OCI-LY3 (cell line): ENCODE measurements at regions not wholly inside any gene's neighbourhood (a gene's known extent, or its start where the extent isn't known, plus 50 kb on each side); places are given as distances from the start of the nearest gene placed in this dataset.

Source experiments
- H2AFZ ChIP-seq: fragments of 200-600, 300-600 bp; shearing (Covaris generic); 2 replicates; pipeline ENCODE4 v1.6.0; 2014; ENCODE audit warnings: antibody characterized with exemption, low read depth, low read length
- H3K27ac ChIP-seq: fragments of 200-600, 300-600 bp; sonication (generic); 2 replicates; pipeline ENCODE4 v1.5.1; 2014; ENCODE audit warnings: mild to moderate bottlenecking, low read length, moderate library complexity, mixed read lengths
- H3K27me3 ChIP-seq: fragments of 200-600, 300-600 bp; sonication (generic); 2 replicates; pipeline ENCODE4 v1.6.1; 2014; ENCODE audit warnings: low read depth, low read length, mixed read lengths
- H3K36me3 ChIP-seq: fragments of 200-600, 300-600 bp; sonication (generic); replicated peaks from 2 replicates; pipeline ENCODE3; 2014; ENCODE audit warnings: low read depth, low read length, mixed read lengths
- H3K4me1 ChIP-seq: fragments of 300-600, 200-600 bp; sonication (generic); 2 replicates; pipeline ENCODE4 v1.6.1; 2014; ENCODE audit warnings: low read length, mixed read lengths
- H3K4me2 ChIP-seq: fragments of 200-600, 300-600 bp; sonication (generic); 2 replicates; pipeline ENCODE4 v1.6.1; 2014; ENCODE audit warnings: low read length, mixed read lengths
- H3K4me3 ChIP-seq: fragments of 300-600, 200-600 bp; sonication (generic); 2 replicates; pipeline ENCODE4 v1.5.1; 2014; ENCODE audit warnings: antibody characterized with exemption, mild to moderate bottlenecking, low read length, moderate library complexity
- H3K79me2 ChIP-seq: fragments of 300-600, 200-600 bp; shearing (Covaris generic); 2 replicates; pipeline ENCODE4 v1.6.1; 2014; ENCODE audit warnings: mild to moderate bottlenecking, low read length, mixed read lengths
- H3K9ac ChIP-seq: fragments of 300-600, 200-600 bp; shearing (Covaris generic); 2 replicates; pipeline ENCODE4 v1.6.0; 2014; ENCODE audit warnings: mild to moderate bottlenecking, low read length, moderate library complexity
- H3K9me3 ChIP-seq: fragments of 200-600, 300-600 bp; shearing (Covaris generic); 2 replicates; pipeline ENCODE4 v1.6.1; 2014; ENCODE audit warnings: low read length, mixed read lengths; ENCODE audit not compliant: insufficient read depth
- H4K20me1 ChIP-seq: fragments of 200-600, 300-600 bp; sonication (generic); 2 replicates; pipeline ENCODE4 v1.6.1; 2016; ENCODE audit warnings: low read length, mixed read lengths; ENCODE audit not compliant: insufficient read depth
- CTCF ChIP-seq: fragments of 200-600, 300-600 bp; sonication (generic); IDR thresholded peaks from 2 replicates; pipeline ENCODE4 v1.5.1; 2014; ENCODE audit warnings: antibody characterized with exemption, low read length, low read depth
- EZH2phosphoT487 ChIP-seq: fragments of 200-600 bp; shearing (Covaris generic); IDR thresholded peaks from 2 replicates; pipeline ENCODE4 v1.6.1; 2018; ENCODE audit warnings: antibody characterized with exemption, mixed run types, low read depth

GRCh38 chr7:46999866-47000265, 582.0 kb downstream of the TNS3 start:
- no peak overlapping the region for H3K4me3 ChIP-seq
- no peaks in the 10 kb centered on the region for H3K36me3 ChIP-seq
- H2AFZ ChIP-seq = no peak overlapping the region
- H3K27me3 ChIP-seq = no peaks in the 10 kb centered on the region
- H3K27ac ChIP-seq = no peak overlapping the region
- no peak for TF ChIP-seq CTCF
- TF ChIP-seq EZH2phosphoT487 = no peak
- no peak overlapping the region for H3K9ac ChIP-seq
- no peaks in the 10 kb centered on the region for H3K79me2 ChIP-seq
- no peak overlapping the region for H3K4me2 ChIP-seq
- no peaks in the 10 kb centered on the region for H3K9me3 ChIP-seq
- no peaks in the 10 kb centered on the region for H4K20me1 ChIP-seq
- peaks cover 4% of the 10 kb centered on the region; the same call in 1 of the 2 replicates for H3K4me1 ChIP-seq

- Histone ChIP-seq H2AFZ (no peak overlapping the region), H3K9me3 (no peaks in the 10 kb centered on the region), H3K4me1 (peaks cover 4% of the 10 kb centered on the region; the same call in 1 of the 2 replicates), H3K9ac (no peak overlapping the region), H3K4me2 (no peak overlapping the region), H4K20me1 (no peaks in the 10 kb centered on the region), H3K79me2 (no peaks in the 10 kb centered on the region), H3K4me3 (no peak overlapping the region), H3K36me3 (no peaks in the 10 kb centered on the region), H3K27me3 (no peaks in the 10 kb centered on the region), H3K27ac (no peak overlapping the region)
- TF ChIP-seq CTCF (no peak), EZH2phosphoT487 (no peak)
Measured at GRCh38 chr7:46996972-46997371, 584.9 kb downstream of the TNS3 start.

- H3K27me3 ChIP-seq = no peaks in the 10 kb centered on the region
- no peaks in the 10 kb centered on the region for H3K36me3 ChIP-seq
- no peak overlapping the region for H3K4me3 ChIP-seq
- no peaks in the 10 kb centered on the region for H3K9me3 ChIP-seq
- no peak overlapping the region for H3K9ac ChIP-seq
- H3K79me2 ChIP-seq = no peaks in the 10 kb centered on the region
- H4K20me1 ChIP-seq = no peaks in the 10 kb centered on the region
- H3K4me1 ChIP-seq = no peaks in the 10 kb centered on the region
- TF ChIP-seq EZH2phosphoT487 (no peak), CTCF (no peak)
- H3K4me2 ChIP-seq = no peak overlapping the region
- H2AFZ ChIP-seq = no peak overlapping the region
- H3K27ac ChIP-seq = no peak overlapping the region
Measured at GRCh38 chr7:46993396-46993795, 588.5 kb downstream of the TNS3 start.

GRCh38 chr7:46990761-46991160, 591.1 kb downstream of the TNS3 start:
- TF ChIP-seq EZH2phosphoT487 = no peak
- no peak for TF ChIP-seq CTCF
- no peak overlapping the region for H3K27ac ChIP-seq
- no peaks in the 10 kb centered on the region for H3K9me3 ChIP-seq
- H3K4me1 ChIP-seq = no peaks in the 10 kb centered on the region
- no peaks in the 10 kb centered on the region for H3K36me3 ChIP-seq
- H4K20me1 ChIP-seq = no peaks in the 10 kb centered on the region
- no peaks in the 10 kb centered on the region for H3K27me3 ChIP-seq
- H3K4me2 ChIP-seq = no peak overlapping the region
- no peak overlapping the region for H3K9ac ChIP-seq
- no peak overlapping the region for H3K4me3 ChIP-seq
- H2AFZ ChIP-seq = no peak overlapping the region
- H3K79me2 ChIP-seq = no peaks in the 10 kb centered on the region
